Loucy (cell line): ENCODE measurements at regions not wholly inside any gene's neighbourhood (a gene's known extent, or its start where the extent isn't known, plus 50 kb on each side); places are given as distances from the start of the nearest gene placed in this dataset.

Source experiments
- H2AFZ ChIP-seq: fragments of 200-600 bp; sonication (generic); 2 replicates; pipeline ENCODE4 v1.6.0; 2016; ENCODE audit warnings: antibody characterized with exemption, mild to moderate bottlenecking, low read length, moderate library complexity
- H3F3A ChIP-seq: fragments of 200-600 bp; 2 replicates; pipeline ENCODE4 v1.6.0; 2016; ENCODE audit warnings: antibody characterized with exemption, low read depth, mild to moderate bottlenecking
- H3K27me3 ChIP-seq: fragments of 200-600 bp; sonication (generic); 2 replicates; pipeline ENCODE4 v1.6.1; 2014; ENCODE audit warnings: low read length, mild to moderate bottlenecking; ENCODE audit not compliant: insufficient read depth, poor library complexity, severe bottlenecking
- H3K36me3 ChIP-seq: fragments of 200-600 bp; sonication (generic); 2 replicates; pipeline ENCODE4 v1.6.1; 2016; ENCODE audit warnings: low read length; ENCODE audit not compliant: insufficient read depth
- H3K4me1 ChIP-seq: fragments of 200-600 bp; sonication (generic); 2 replicates; pipeline ENCODE4 v1.5.1; 2014; ENCODE audit warnings: low read length, mild to moderate bottlenecking; ENCODE audit not compliant: insufficient read depth, poor library complexity, severe bottlenecking
- H3K4me2 ChIP-seq: fragments of 200-600 bp; sonication (generic); 2 replicates; pipeline ENCODE4 v1.6.0; 2014; ENCODE audit warnings: antibody characterized with exemption, low read length, low read depth, mild to moderate bottlenecking; ENCODE audit not compliant: poor library complexity, severe bottlenecking
- H3K4me3 ChIP-seq: fragments of 200-600 bp; sonication (generic); 2 replicates; pipeline ENCODE4 v1.5.1; 2014; ENCODE audit warnings: low read length, mild to moderate bottlenecking, mixed read lengths; ENCODE audit not compliant: poor library complexity, severe bottlenecking
- H3K79me2 ChIP-seq: fragments of 200-600 bp; sonication (generic); 2 replicates; pipeline ENCODE4 v1.6.1; 2014; ENCODE audit warnings: low read length; ENCODE audit not compliant: insufficient read depth
- H3K9ac ChIP-seq: fragments of 200-600 bp; sonication (generic); 2 replicates; pipeline ENCODE4 v1.6.0; 2014; ENCODE audit warnings: mild to moderate bottlenecking, low read depth, low read length, moderate library complexity; ENCODE audit not compliant: poor library complexity, severe bottlenecking
- H3K9me2 ChIP-seq: fragments of 200-600 bp; sonication (generic); replicated peaks from 2 replicates; pipeline ENCODE4 v1.6.1; 2016; ENCODE audit warnings: low read depth, low read length, mixed read lengths
- H3K9me3 ChIP-seq: fragments of 200-600 bp; sonication (generic); 2 replicates; pipeline ENCODE4 v1.6.1; 2014; ENCODE audit warnings: mild to moderate bottlenecking, antibody characterized with exemption, low read length, low read depth; ENCODE audit not compliant: insufficient read depth
- H4K20me1 ChIP-seq: fragments of 200-600 bp; sonication (generic); 2 replicates; pipeline ENCODE4 v1.6.0; 2014; ENCODE audit warnings: antibody characterized with exemption, low read length, mild to moderate bottlenecking; ENCODE audit not compliant: insufficient read depth, poor library complexity, severe bottlenecking
- EZH2phosphoT487 ChIP-seq: fragments of 200-600 bp; IDR thresholded peaks from 2 replicates; pipeline ENCODE4 v1.6.1; 2018; ENCODE audit warnings: antibody characterized with exemption, mild to moderate bottlenecking, moderate library complexity, borderline replicate concordance
- TF ChIP-seq, protein P1 (sequence below): fragments of 200-600 bp; sonication (generic); conservative IDR thresholded peaks from 2 replicates; pipeline ENCODE4 v1.5.1; 2014; ENCODE audit warnings: mild to moderate bottlenecking, antibody characterized with exemption, low read length

DNA sequence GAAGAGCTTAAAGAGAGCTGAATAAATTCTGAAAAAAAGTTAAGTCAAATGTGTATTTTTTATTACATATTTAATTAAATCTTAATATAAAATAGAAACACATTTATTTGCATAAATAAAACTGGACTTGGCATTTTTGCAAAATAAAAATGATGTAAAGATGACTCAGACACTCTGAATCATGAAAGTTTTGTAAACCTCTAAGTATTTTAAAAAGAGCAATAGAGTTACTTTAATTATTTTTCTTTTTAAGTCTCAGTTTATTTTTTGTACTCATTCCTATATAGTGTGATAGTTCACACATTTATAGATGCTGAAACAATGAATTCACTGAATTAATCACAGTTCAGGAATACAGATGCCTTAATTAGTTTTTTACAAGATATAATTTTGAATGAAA, 109.9 kb upstream of the DTNA start:
- Histone ChIP-seq H3K79me2 (no peaks in the 10 kb centered on the region), H3K9ac (no peak overlapping the region), H3F3A (no peaks in the 10 kb centered on the region), H3K4me3 (no peak overlapping the region), H3K9me3 (no peaks in the 10 kb centered on the region), H3K27me3 (no peaks in the 10 kb centered on the region), H3K36me3 (no peaks in the 10 kb centered on the region), H4K20me1 (no peaks in the 10 kb centered on the region), H2AFZ (no peak overlapping the region), H3K4me1 (no peaks in the 10 kb centered on the region), H3K9me2 (no peaks in the 10 kb centered on the region; the same call in 1 of the 2 replicates), H3K4me2 (no peak overlapping the region)
- TF ChIP-seq EZH2phosphoT487: no peak
- TF ChIP-seq, protein P1, sequence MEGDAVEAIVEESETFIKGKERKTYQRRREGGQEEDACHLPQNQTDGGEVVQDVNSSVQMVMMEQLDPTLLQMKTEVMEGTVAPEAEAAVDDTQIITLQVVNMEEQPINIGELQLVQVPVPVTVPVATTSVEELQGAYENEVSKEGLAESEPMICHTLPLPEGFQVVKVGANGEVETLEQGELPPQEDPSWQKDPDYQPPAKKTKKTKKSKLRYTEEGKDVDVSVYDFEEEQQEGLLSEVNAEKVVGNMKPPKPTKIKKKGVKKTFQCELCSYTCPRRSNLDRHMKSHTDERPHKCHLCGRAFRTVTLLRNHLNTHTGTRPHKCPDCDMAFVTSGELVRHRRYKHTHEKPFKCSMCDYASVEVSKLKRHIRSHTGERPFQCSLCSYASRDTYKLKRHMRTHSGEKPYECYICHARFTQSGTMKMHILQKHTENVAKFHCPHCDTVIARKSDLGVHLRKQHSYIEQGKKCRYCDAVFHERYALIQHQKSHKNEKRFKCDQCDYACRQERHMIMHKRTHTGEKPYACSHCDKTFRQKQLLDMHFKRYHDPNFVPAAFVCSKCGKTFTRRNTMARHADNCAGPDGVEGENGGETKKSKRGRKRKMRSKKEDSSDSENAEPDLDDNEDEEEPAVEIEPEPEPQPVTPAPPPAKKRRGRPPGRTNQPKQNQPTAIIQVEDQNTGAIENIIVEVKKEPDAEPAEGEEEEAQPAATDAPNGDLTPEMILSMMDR: no peak

DNA sequence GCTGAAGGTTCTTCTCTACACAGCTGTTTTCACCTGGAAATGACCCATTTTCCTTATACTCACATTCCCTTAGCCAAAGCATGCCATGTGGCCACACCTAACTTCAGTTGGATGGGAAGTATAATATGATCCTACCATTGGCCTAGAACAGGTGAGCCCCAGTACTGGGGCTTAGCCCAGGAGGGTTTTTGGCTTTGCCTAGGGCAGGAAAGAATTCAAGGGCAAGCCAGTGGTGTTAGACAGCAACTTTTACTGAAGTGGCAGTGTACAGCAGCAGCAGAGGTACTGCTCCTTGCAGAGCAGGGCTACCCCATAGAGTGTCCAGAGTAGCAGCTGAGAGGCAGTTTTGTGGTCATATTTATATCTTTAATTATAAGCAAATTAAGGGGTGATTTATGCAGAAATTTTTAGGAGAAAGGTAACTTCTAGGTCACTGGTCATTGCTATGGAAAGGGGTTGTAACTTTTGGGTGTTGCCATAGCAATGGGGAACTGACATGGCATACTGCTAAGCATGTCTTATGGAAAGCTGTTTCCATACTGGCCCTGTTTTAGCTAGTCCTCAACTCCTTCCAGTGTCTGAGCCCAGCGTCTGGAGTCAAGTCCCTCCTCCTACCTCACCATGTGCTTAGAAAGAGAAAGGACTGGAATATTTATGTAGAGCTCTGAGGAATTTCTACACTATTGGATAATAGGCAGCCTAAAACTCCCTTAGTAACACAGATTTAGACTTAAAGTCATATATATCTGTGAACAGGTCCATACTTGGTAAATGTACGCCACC, 109.0 kb upstream of the DTNA start:
- no peaks in the 10 kb centered on the region for H4K20me1 ChIP-seq
- no peak overlapping the region for H3K4me3 ChIP-seq
- H3K4me2 ChIP-seq: no peak overlapping the region
- no peaks in the 10 kb centered on the region for H3K27me3 ChIP-seq
- H3K9ac ChIP-seq: no peak overlapping the region
- H3K9me3 ChIP-seq: no peaks in the 10 kb centered on the region
- no peaks in the 10 kb centered on the region for H3K79me2 ChIP-seq
- no peak overlapping the region for H2AFZ ChIP-seq
- no peaks in the 10 kb centered on the region for H3K36me3 ChIP-seq
- H3F3A ChIP-seq: no peaks in the 10 kb centered on the region
- TF ChIP-seq EZH2phosphoT487: no peak
- TF ChIP-seq, protein P1: no peak
- H3K9me2 ChIP-seq: no peaks in the 10 kb centered on the region; the same call in 1 of the 2 replicates
- H3K4me1 ChIP-seq: no peaks in the 10 kb centered on the region

DNA sequence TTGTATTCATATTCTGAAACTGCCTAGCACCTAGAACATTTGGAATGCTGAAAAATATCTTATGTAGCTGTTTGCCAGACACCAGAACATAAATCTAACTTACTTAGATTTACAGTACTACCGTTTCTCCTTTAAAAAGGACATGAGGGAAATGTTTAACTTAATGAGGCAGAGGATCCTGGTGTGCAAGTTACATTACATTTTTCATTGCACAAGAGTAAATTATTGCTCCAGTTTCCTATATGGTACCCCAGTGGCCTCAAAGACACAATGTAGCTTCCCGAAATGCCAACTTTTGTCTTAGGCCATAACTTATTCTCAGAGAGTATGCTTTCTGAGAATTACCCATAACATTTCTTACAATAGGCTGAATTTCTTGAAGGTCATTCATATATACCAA, 105.5 kb upstream of the DTNA start:
- Histone ChIP-seq H3K9me3 (no peaks in the 10 kb centered on the region), H3F3A (no peaks in the 10 kb centered on the region), H3K9me2 (no peaks in the 10 kb centered on the region; the same call in 1 of the 2 replicates), H3K36me3 (no peaks in the 10 kb centered on the region), H2AFZ (no peak overlapping the region), H3K4me1 (no peaks in the 10 kb centered on the region), H4K20me1 (no peaks in the 10 kb centered on the region), H3K27me3 (no peaks in the 10 kb centered on the region), H3K4me3 (no peak overlapping the region), H3K9ac (no peak overlapping the region), H3K4me2 (no peak overlapping the region), H3K79me2 (no peaks in the 10 kb centered on the region)
- TF ChIP-seq, protein P1: no peak
- no peak for TF ChIP-seq EZH2phosphoT487
